ENCODE measurements at regions not wholly inside any gene's neighbourhood (a gene's known extent, or its start where the extent isn't known, plus 50 kb on each side); places are given as distances from the start of the nearest gene placed in this dataset.
"Not testable (repeated sequence)": the region's sequence is repeated elsewhere in the genome, so short reads cannot be mapped to it uniquely, and the experiment has no call there.

DNA sequence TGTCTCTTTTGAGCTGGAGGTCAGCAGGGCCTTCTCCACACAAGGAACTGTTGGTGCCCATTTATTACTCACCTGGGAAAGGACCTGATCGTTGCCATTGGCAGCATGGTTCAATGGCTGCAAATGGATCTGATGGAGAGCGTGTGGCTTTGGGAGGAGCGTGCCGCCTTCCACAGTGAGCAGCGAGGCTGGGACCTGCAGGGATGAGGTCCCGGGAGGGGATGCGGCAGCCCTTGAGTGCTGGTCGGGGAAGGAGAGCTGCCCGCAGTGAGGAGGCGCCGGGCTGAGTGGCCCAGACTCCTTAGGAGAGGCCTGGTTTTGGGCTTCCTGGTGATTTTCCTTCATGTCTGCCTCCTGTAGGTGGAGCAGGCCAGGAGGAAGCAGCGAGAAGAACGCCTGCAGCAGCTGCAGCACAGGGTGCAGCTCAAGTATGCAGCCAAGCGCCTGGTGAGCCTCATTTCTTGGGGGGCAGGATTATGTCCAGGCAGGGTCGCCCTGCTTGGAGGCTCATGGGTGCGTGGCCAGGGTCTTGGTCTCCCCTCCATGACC is 86.0 kb upstream of the PZP start:
- not testable (repeated sequence) for TF ChIP-seq POLR2A (IDR thresholded peaks at IDR 0.05)
- TF ChIP-seq, protein P1, sequence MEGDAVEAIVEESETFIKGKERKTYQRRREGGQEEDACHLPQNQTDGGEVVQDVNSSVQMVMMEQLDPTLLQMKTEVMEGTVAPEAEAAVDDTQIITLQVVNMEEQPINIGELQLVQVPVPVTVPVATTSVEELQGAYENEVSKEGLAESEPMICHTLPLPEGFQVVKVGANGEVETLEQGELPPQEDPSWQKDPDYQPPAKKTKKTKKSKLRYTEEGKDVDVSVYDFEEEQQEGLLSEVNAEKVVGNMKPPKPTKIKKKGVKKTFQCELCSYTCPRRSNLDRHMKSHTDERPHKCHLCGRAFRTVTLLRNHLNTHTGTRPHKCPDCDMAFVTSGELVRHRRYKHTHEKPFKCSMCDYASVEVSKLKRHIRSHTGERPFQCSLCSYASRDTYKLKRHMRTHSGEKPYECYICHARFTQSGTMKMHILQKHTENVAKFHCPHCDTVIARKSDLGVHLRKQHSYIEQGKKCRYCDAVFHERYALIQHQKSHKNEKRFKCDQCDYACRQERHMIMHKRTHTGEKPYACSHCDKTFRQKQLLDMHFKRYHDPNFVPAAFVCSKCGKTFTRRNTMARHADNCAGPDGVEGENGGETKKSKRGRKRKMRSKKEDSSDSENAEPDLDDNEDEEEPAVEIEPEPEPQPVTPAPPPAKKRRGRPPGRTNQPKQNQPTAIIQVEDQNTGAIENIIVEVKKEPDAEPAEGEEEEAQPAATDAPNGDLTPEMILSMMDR (IDR thresholded peaks at IDR 0.05) = not testable (repeated sequence)
